Stomach smooth muscle (tissue), 2 donors: ENCODE measurements at regions not wholly inside any gene's neighbourhood (a gene's known extent, or its start where the extent isn't known, plus 50 kb on each side); places are given as distances from the start of the nearest gene placed in this dataset.

Experiments
- H3K27ac ChIP-seq: one replicate; pipeline ENCODE4 v1.7.0; 2013; ENCODE audit warnings: mild to moderate bottlenecking, low read length, inconsistent platforms
- H3K27me3 ChIP-seq, 2 donors: one replicate each; pipeline ENCODE4 v1.7.0; 2013; ENCODE audit warnings: low read length in 2 of 2; ENCODE audit not compliant: insufficient read depth in 2 of 2, control insufficient read depth in 1 of 2
- H3K36me3 ChIP-seq, 2 donors: one replicate each; pipeline ENCODE4 v1.7.0; 2013; ENCODE audit warnings: low read length in 2 of 2; ENCODE audit not compliant: control insufficient read depth in 2 of 2, insufficient read depth in 2 of 2
- H3K4me1 ChIP-seq: one replicate; pipeline ENCODE4 v1.7.0; 2013; ENCODE audit warnings: low read length; ENCODE audit not compliant: control insufficient read depth, insufficient read depth
- H3K4me3 ChIP-seq, 2 donors: one replicate each; pipeline ENCODE4 v1.7.0; 2013; ENCODE audit warnings: low read length in 2 of 2
- H3K9ac ChIP-seq, 2 donors: one replicate each; pipeline ENCODE4 v1.7.0; 2013; ENCODE audit warnings: low read length in 2 of 2, mild to moderate bottlenecking in 1 of 2
- H3K9me3 ChIP-seq, 2 donors: one replicate each; pipeline ENCODE4 v1.7.0; 2013; ENCODE audit warnings: low read length in 2 of 2; ENCODE audit not compliant: control insufficient read depth in 2 of 2
- donor health status: healthy.
- donor health status: Pancreatic carcinoma.

GRCh38 chr2:15864176-15864769 is 76.1 kb upstream of the MYCN start:
- Histone ChIP-seq H3K4me3 (no peak overlapping the region), H3K4me1 (no peaks in the 10 kb centered on the region), H3K27me3 (peaks cover 0 to 3% of the 10 kb centered on the region in 2 donors), H3K27ac (no peak overlapping the region), H3K36me3 (no peaks in the 10 kb centered on the region), H3K9me3 (no peaks in the 10 kb centered on the region), H3K9ac (no peak overlapping the region)

GRCh38 chr2:15865923-15866322 is 74.4 kb upstream of the MYCN start:
- H3K27me3 ChIP-seq = peaks cover 0 to 3% of the 10 kb centered on the region in 2 donors
- H3K4me3 ChIP-seq = no peak overlapping the region
- H3K27ac ChIP-seq = no peak overlapping the region
- no peaks in the 10 kb centered on the region for H3K9me3 ChIP-seq
- H3K36me3 ChIP-seq = no peaks in the 10 kb centered on the region
- H3K9ac ChIP-seq = no peak overlapping the region
- no peaks in the 10 kb centered on the region for H3K4me1 ChIP-seq

- H3K4me1 ChIP-seq = no peaks in the 10 kb centered on the region
These were observed 73.7 kb upstream of the MYCN start for GRCh38 chr2:15866563-15867193.

GRCh38 chr2:15867194-15868171 is 72.9 kb upstream of the MYCN start:
- no peaks in the 10 kb centered on the region for H3K9me3 ChIP-seq
- no peak overlapping the region for H3K4me3 ChIP-seq
- no peak overlapping the region for H3K9ac ChIP-seq
- peaks cover 0 to 2% of the 10 kb centered on the region in 2 donors for H3K27me3 ChIP-seq
- H3K4me1 ChIP-seq = no peaks in the 10 kb centered on the region
- H3K27ac ChIP-seq = no peak overlapping the region
- H3K36me3 ChIP-seq = no peaks in the 10 kb centered on the region

More at GRCh38 chr2:15866563-15867193, 73.7 kb upstream of the MYCN start:
- H3K4me3 ChIP-seq = no peak overlapping the region
- no peaks in the 10 kb centered on the region for H3K36me3 ChIP-seq
- H3K27ac ChIP-seq = no peak overlapping the region
- H3K9ac ChIP-seq = no peak overlapping the region
- H3K27me3 ChIP-seq = peaks cover 0 to 3% of the 10 kb centered on the region in 2 donors
- no peaks in the 10 kb centered on the region for H3K9me3 ChIP-seq

- no peaks in the 10 kb centered on the region for H3K36me3 ChIP-seq
- no peak overlapping the region for H3K9ac ChIP-seq
- no peaks in the 10 kb centered on the region for H3K9me3 ChIP-seq
- no peaks in the 10 kb centered on the region for H3K27me3 ChIP-seq
- H3K27ac ChIP-seq = no peak overlapping the region
- no peak overlapping the region for H3K4me3 ChIP-seq
- H3K4me1 ChIP-seq = no peaks in the 10 kb centered on the region
These were observed 72.2 kb upstream of the MYCN start for GRCh38 chr2:15868186-15868585.

- no peak overlapping the region for H3K4me3 ChIP-seq
- no peak overlapping the region for H3K27ac ChIP-seq
- no peaks in the 10 kb centered on the region for H3K27me3 ChIP-seq
- no peak overlapping the region for H3K9ac ChIP-seq
- no peaks in the 10 kb centered on the region for H3K9me3 ChIP-seq
- H3K4me1 ChIP-seq = no peaks in the 10 kb centered on the region
- H3K36me3 ChIP-seq = no peaks in the 10 kb centered on the region
These were observed 71.6 kb upstream of the MYCN start for GRCh38 chr2:15868704-15869103.

GRCh38 chr2:15869396-15869795 is 71.0 kb upstream of the MYCN start:
- Histone ChIP-seq H3K9me3 (no peaks in the 10 kb centered on the region), H3K4me3 (no peak overlapping the region), H3K4me1 (no peaks in the 10 kb centered on the region), H3K36me3 (no peaks in the 10 kb centered on the region), H3K9ac (no peak overlapping the region), H3K27ac (no peak overlapping the region), H3K27me3 (no peaks in the 10 kb centered on the region)

DNA sequence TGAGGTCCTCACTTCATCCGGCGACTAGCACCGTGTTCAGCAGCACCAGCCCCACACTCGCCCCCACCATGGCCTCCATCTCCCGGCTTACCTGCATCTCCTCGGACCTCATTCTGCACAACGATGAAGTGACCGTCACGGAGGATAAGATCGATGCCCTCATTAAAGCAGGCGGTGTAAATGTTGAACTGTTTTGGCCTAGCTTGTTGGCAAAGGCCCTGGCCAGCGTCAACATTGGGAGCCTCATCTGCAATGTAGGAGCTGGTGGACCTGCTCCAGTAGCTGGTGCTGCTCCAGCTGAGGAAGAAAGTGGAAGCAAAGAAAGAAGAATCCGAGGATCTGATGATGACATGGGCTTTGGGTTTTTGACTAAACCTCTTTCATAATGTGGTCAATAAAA is 70.5 kb upstream of the MYCN start:
- H3K27ac ChIP-seq = no peak overlapping the region
- no peaks in the 10 kb centered on the region for H3K36me3 ChIP-seq
- no peaks in the 10 kb centered on the region for H3K4me1 ChIP-seq
- no peaks in the 10 kb centered on the region for H3K27me3 ChIP-seq
- no peak overlapping the region for H3K4me3 ChIP-seq
- H3K9ac ChIP-seq = no peak overlapping the region
- H3K9me3 ChIP-seq = no peaks in the 10 kb centered on the region

DNA sequence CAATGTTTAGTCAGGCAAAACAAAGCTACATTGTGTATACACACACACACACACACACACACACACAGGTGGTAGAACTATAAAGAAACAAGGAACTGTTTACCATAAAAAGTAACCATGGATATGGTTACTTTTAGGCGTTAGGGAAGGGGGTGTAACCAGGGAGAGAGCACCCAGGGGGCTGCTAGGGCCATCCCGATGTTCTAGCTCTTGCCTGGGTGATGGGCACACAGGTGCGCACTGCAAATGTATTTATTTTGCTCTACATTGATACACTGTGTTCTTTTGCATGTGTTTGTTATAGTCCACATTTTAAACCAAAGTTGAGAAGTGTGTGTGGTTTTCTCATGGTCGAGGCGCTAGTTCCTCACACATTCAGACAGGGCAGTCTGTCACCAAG is 69.8 kb upstream of the MYCN start:
- no peak overlapping the region for H3K4me3 ChIP-seq
- no peak overlapping the region for H3K9ac ChIP-seq
- H3K27ac ChIP-seq = no peak overlapping the region
- no peaks in the 10 kb centered on the region for H3K36me3 ChIP-seq
- H3K27me3 ChIP-seq = no peaks in the 10 kb centered on the region
- H3K4me1 ChIP-seq = no peaks in the 10 kb centered on the region
- no peaks in the 10 kb centered on the region for H3K9me3 ChIP-seq

GRCh38 chr2:15871239-15871783 is 69.0 kb upstream of the MYCN start:
- Histone ChIP-seq H3K4me1 (no peaks in the 10 kb centered on the region), H3K36me3 (no peaks in the 10 kb centered on the region)

More at GRCh38 chr2:15871239-15871783, 69.0 kb upstream of the MYCN start:
- Histone ChIP-seq H3K9ac (no peak overlapping the region), H3K4me3 (no peak overlapping the region), H3K9me3 (no peaks in the 10 kb centered on the region), H3K27ac (no peak overlapping the region), H3K27me3 (no peaks in the 10 kb centered on the region)
